Keratinocyte (primary cell): ENCODE measurements at regions not wholly inside any gene's neighbourhood (a gene's known extent, or its start where the extent isn't known, plus 50 kb on each side); places are given as distances from the start of the nearest gene placed in this dataset.

Experiments
- CTCF ChIP-seq, 3 experiments: IDR thresholded peaks in 1 of 3; conservative IDR thresholded peaks in 1 of 3; optimal IDR thresholded peaks in 1 of 3; 2 replicates in 2 of 3; 3 replicates in 1 of 3; pipeline versions ENCODE3 to v1.5.1; 2011; ENCODE audit warnings: low read length in 3 of 3, mild to moderate bottlenecking in 3 of 3, moderate library complexity in 2 of 3, control low read depth in 1 of 3, inconsistent platforms in 1 of 3; ENCODE audit not compliant: insufficient read depth in 2 of 3; ENCODE audit errors: extremely low read depth in 1 of 3
- EZH2 ChIP-seq: IDR thresholded peaks from one replicate; pipeline ENCODE4 v1.6.1; 2012; ENCODE audit warnings: inconsistent platforms, mild to moderate bottlenecking, low read length, moderate library complexity

DNA sequence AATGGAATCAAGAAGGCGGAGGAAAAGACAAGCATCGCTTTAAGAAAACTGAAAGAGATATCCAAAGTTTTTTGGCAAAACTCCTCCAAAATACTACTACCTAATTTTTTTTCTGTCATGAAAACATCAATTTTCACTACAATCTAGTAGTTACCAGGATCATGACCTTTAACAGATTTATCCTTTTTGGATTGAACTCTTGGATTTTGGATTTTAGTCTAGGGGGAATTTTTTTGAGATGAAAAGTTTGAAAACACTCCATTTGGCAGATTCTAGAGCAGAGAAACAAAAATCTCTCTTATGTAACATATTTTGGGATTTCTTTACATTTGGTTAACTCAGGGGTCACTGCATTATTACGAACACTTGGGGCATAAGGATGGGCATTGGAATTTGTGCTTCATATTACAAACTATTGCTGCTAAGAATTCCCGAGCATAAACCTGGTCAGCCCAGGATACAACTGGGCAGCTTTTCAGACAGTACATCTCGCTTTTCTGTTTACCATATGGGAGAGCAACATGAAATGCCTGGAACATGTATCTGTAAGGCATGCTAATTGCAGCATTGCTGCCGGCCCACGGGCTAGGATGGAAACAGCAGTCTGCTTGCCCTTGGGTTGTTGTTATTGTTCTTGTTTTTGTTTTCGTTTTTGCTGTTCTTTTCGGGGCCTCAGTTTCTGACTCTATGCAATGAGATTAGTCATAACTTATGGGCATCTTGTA is 264.3 kb downstream of the RHOU start:
- no peak for TF ChIP-seq CTCF (optimal IDR thresholded peaks at IDR 0.05 in 1 of 3, IDR thresholded peaks at IDR 0.05 in 1 of 3, conservative IDR thresholded peaks at IDR 0.05 in 1 of 3; ENCODE audit: extremely low read depth in 1 of 3, insufficient read depth in 2 of 3, low read length in 3 of 3)
- no peak for TF ChIP-seq EZH2
